ENCODE measurements at regions not wholly inside any gene's neighbourhood (a gene's known extent, or its start where the extent isn't known, plus 50 kb on each side); places are given as distances from the start of the nearest gene placed in this dataset.

GRCh38 chrX:39514801-39515200 is 583.0 kb downstream of the BCOR start:
- no peaks in the 10 kb centered on the region for H3K36me3 Mint-ChIP-seq (ENCODE audit: insufficient read depth, unreplicated experiment)
- intact Hi-C loops (cut with micrococcal nuclease; ENCODE audit: unreplicated experiment), result no loop called here
- H3K27me3 Mint-ChIP-seq (ENCODE audit: unreplicated experiment), result peaks cover 62% of the 10 kb centered on the region
- TF ChIP-seq CTCF (IDR thresholded peaks at IDR 0.05; ENCODE audit: unreplicated experiment), result no peak
- no peaks in the 10 kb centered on the region for H3K4me1 Mint-ChIP-seq (ENCODE audit: low read depth, unreplicated experiment)
- no peak overlapping the region for H3K27ac Mint-ChIP-seq (ENCODE audit: unreplicated experiment)
- no TSS peak for BruUV-seq (replicated peaks)
- no peak for DNase-seq
- CTCF ChIA-PET, result no interaction called here
- no peaks in the 10 kb centered on the region for H3K9me3 Mint-ChIP-seq (ENCODE audit: low read depth, unreplicated experiment)
- no peak overlapping the region for H3K4me3 Mint-ChIP-seq (ENCODE audit: low read depth, unreplicated experiment)

GRCh38 chrX:39516427-39516841 is 581.3 kb downstream of the BCOR start:
- intact Hi-C loops (cut with micrococcal nuclease; ENCODE audit: unreplicated experiment), result no loop called here
- Mint-ChIP-seq H3K4me3 (ENCODE audit: low read depth, unreplicated experiment) (no peak overlapping the region), H3K9me3 (ENCODE audit: low read depth, unreplicated experiment) (no peaks in the 10 kb centered on the region), H3K36me3 (ENCODE audit: insufficient read depth, unreplicated experiment) (no peaks in the 10 kb centered on the region), H3K27me3 (ENCODE audit: unreplicated experiment) (peaks cover 78% of the 10 kb centered on the region), H3K4me1 (ENCODE audit: low read depth, unreplicated experiment) (no peaks in the 10 kb centered on the region), H3K27ac (ENCODE audit: unreplicated experiment) (no peak overlapping the region)
- TF ChIP-seq CTCF (IDR thresholded peaks at IDR 0.05; ENCODE audit: unreplicated experiment), result no peak
- CTCF ChIA-PET, result no interaction called here
- BruUV-seq (replicated peaks), result no TSS peak
- DNase-seq, result no peak

- Mint-ChIP-seq H3K36me3 (ENCODE audit: insufficient read depth, unreplicated experiment) (no peaks in the 10 kb centered on the region), H3K9me3 (ENCODE audit: low read depth, unreplicated experiment) (no peaks in the 10 kb centered on the region), H3K4me1 (ENCODE audit: low read depth, unreplicated experiment) (no peaks in the 10 kb centered on the region), H3K4me3 (ENCODE audit: low read depth, unreplicated experiment) (no peak overlapping the region), H3K27me3 (ENCODE audit: unreplicated experiment) (peaks cover 88% of the 10 kb centered on the region), H3K27ac (ENCODE audit: unreplicated experiment) (no peak overlapping the region)
- no peak for DNase-seq
- no peak for TF ChIP-seq CTCF (IDR thresholded peaks at IDR 0.05; ENCODE audit: unreplicated experiment)
- intact Hi-C loops (cut with micrococcal nuclease; ENCODE audit: unreplicated experiment), result no loop called here
- BruUV-seq (replicated peaks), result no TSS peak
- CTCF ChIA-PET, result no interaction called here
Measured at GRCh38 chrX:39518476-39519029, 579.2 kb downstream of the BCOR start.

GRCh38 chrX:39519030-39519488 is 578.7 kb downstream of the BCOR start:
- Mint-ChIP-seq H3K27me3 (ENCODE audit: unreplicated experiment) (peaks cover 88% of the 10 kb centered on the region), H3K27ac (ENCODE audit: unreplicated experiment) (no peak overlapping the region), H3K4me3 (ENCODE audit: low read depth, unreplicated experiment) (no peak overlapping the region), H3K36me3 (ENCODE audit: insufficient read depth, unreplicated experiment) (no peaks in the 10 kb centered on the region), H3K4me1 (ENCODE audit: low read depth, unreplicated experiment) (no peaks in the 10 kb centered on the region), H3K9me3 (ENCODE audit: low read depth, unreplicated experiment) (no peaks in the 10 kb centered on the region)
- intact Hi-C loops (cut with micrococcal nuclease; ENCODE audit: unreplicated experiment), result no loop called here
- CTCF ChIA-PET, result no interaction called here
- DNase-seq, result no peak
- no peak for TF ChIP-seq CTCF (IDR thresholded peaks at IDR 0.05; ENCODE audit: unreplicated experiment)
- BruUV-seq (replicated peaks), result no TSS peak

All from Calu3 (cell line).